Ovary (tissue), 3 donors: ENCODE measurements at regions not wholly inside any gene's neighbourhood (a gene's known extent, or its start where the extent isn't known, plus 50 kb on each side); places are given as distances from the start of the nearest gene placed in this dataset.
"Not testable (repeated sequence)": the region's sequence is repeated elsewhere in the genome, so short reads cannot be mapped to it uniquely, and the experiment has no call there.

ENCODE experiments used
- EP300 ChIP-seq: sonication (generic); formaldehyde crosslinking; IDR thresholded peaks from one replicate; pipeline ENCODE4 v1.6.1; 2017; ENCODE audit warnings: antibody characterized with exemption
- POLR2A ChIP-seq: fragments of 450-650 bp; IDR thresholded peaks from one replicate; pipeline ENCODE4 v1.6.1; 2017; ENCODE audit warnings: antibody characterized with exemption, mild to moderate bottlenecking, moderate library complexity
- TF ChIP-seq, protein P1 (sequence below), 3 donors: fragments of 450-650 bp in 2 of 3; fragments of 200-600 bp in 1 of 3; IDR thresholded peaks; one replicate each; pipeline versions ENCODE4 v1.5.1 to v1.8.0; 2016 to 2022; ENCODE audit warnings: antibody characterized with exemption in 3 of 3, mild to moderate bottlenecking in 1 of 3
- donor health status: DM: no; HTN: no; CAD: no.

DNA sequence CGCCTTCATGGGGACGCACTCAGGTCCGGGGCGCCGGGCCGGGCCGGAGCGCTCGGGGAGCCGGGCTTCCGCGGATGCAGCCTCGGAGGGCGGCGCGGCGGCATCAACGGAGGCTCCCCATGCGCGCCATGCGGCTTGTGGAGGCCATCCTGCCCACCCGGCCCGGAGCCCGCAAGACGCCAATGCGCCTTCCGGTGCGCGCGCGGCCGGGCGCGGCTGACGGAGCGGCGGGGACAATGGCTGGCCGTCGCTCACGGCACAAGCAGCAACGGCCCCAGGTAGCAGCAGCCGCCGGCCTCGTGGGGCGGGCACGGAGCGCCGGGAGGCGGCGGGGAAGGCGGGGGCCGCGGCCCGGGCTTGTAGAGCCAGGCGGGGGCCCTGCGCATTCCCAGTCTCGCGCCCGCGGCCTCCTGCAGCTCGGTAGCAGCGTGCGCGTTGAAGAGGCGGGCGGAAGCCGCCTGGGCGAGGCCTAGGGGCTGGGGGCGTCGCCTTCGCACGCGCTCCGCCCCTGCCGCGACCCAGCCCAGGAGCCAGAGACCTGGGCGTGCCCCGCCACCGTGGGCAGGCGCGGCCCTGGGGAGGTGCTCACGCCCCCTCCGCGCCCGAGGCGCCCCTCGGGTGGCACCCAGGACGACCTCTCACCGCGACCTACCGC is 168.6 kb upstream of the PRKX start:
- TF ChIP-seq, protein P1, sequence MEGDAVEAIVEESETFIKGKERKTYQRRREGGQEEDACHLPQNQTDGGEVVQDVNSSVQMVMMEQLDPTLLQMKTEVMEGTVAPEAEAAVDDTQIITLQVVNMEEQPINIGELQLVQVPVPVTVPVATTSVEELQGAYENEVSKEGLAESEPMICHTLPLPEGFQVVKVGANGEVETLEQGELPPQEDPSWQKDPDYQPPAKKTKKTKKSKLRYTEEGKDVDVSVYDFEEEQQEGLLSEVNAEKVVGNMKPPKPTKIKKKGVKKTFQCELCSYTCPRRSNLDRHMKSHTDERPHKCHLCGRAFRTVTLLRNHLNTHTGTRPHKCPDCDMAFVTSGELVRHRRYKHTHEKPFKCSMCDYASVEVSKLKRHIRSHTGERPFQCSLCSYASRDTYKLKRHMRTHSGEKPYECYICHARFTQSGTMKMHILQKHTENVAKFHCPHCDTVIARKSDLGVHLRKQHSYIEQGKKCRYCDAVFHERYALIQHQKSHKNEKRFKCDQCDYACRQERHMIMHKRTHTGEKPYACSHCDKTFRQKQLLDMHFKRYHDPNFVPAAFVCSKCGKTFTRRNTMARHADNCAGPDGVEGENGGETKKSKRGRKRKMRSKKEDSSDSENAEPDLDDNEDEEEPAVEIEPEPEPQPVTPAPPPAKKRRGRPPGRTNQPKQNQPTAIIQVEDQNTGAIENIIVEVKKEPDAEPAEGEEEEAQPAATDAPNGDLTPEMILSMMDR (IDR thresholded peaks at IDR 0.05), result not testable (repeated sequence)
- TF ChIP-seq EP300, POLR2A: not testable (repeated sequence)
